Kidney epithelial cell (primary cell): ENCODE measurements at regions not wholly inside any gene's neighbourhood (a gene's known extent, or its start where the extent isn't known, plus 50 kb on each side); places are given as distances from the start of the nearest gene placed in this dataset.

Experiments used
- DNase-seq: peaks from one replicate; pipeline ENCODE4 v3.0.0-alpha.2; 2010; ENCODE audit warnings: low read depth
- H3K27me3 ChIP-seq: 2 replicates; pipeline ENCODE4 v1.6.0; 2011; ENCODE audit warnings: low read length; ENCODE audit not compliant: control insufficient read depth, insufficient read depth
- H3K36me3 ChIP-seq: 2 replicates; pipeline ENCODE4 v1.5.1; 2011; ENCODE audit warnings: low read length; ENCODE audit not compliant: control insufficient read depth, insufficient read depth
- H3K4me3 ChIP-seq: 2 replicates; pipeline ENCODE4 v1.5.1; 2011; ENCODE audit warnings: low read depth, mild to moderate bottlenecking, control low read depth, low read length
- TF ChIP-seq, protein P1 (sequence below): IDR thresholded peaks from 2 replicates; pipeline ENCODE4 v1.5.1; 2011; ENCODE audit warnings: mild to moderate bottlenecking, moderate library complexity, low read length, control low read depth, inconsistent platforms; ENCODE audit not compliant: insufficient read depth, poor library complexity, severe bottlenecking

DNA sequence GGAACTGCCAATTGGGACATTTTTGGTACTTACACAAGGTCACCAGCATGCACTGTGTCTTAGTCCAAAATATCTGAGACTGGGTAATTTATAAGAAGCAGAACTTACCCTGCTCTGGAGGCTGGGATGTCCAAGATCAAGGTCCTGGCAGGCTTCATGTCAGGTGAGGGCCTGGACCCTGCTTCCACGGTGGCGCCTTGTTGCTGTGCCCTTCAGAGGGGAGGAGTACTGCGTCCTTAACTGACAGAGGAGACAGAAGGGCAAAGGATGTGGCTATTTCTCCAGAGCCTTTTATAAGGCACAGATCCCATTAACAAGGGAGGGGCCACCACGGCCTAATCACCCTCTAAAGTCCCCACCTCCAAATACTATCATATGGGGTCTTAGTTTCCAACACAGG is 178.9 kb downstream of the C16orf95 start:
- Histone ChIP-seq H3K27me3 (peaks cover 3% of the 10 kb centered on the region), H3K36me3 (no peaks in the 10 kb centered on the region), H3K4me3 (no peak overlapping the region)
- TF ChIP-seq, protein P1, sequence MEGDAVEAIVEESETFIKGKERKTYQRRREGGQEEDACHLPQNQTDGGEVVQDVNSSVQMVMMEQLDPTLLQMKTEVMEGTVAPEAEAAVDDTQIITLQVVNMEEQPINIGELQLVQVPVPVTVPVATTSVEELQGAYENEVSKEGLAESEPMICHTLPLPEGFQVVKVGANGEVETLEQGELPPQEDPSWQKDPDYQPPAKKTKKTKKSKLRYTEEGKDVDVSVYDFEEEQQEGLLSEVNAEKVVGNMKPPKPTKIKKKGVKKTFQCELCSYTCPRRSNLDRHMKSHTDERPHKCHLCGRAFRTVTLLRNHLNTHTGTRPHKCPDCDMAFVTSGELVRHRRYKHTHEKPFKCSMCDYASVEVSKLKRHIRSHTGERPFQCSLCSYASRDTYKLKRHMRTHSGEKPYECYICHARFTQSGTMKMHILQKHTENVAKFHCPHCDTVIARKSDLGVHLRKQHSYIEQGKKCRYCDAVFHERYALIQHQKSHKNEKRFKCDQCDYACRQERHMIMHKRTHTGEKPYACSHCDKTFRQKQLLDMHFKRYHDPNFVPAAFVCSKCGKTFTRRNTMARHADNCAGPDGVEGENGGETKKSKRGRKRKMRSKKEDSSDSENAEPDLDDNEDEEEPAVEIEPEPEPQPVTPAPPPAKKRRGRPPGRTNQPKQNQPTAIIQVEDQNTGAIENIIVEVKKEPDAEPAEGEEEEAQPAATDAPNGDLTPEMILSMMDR = no peak
- no peak for DNase-seq

GRCh38 chr16:87138738-87139267 is 178.4 kb downstream of the C16orf95 start:
- TF ChIP-seq, protein P1 = no peak
- H3K27me3 ChIP-seq = peaks cover 3% of the 10 kb centered on the region
- DNase-seq = no peak

DNA sequence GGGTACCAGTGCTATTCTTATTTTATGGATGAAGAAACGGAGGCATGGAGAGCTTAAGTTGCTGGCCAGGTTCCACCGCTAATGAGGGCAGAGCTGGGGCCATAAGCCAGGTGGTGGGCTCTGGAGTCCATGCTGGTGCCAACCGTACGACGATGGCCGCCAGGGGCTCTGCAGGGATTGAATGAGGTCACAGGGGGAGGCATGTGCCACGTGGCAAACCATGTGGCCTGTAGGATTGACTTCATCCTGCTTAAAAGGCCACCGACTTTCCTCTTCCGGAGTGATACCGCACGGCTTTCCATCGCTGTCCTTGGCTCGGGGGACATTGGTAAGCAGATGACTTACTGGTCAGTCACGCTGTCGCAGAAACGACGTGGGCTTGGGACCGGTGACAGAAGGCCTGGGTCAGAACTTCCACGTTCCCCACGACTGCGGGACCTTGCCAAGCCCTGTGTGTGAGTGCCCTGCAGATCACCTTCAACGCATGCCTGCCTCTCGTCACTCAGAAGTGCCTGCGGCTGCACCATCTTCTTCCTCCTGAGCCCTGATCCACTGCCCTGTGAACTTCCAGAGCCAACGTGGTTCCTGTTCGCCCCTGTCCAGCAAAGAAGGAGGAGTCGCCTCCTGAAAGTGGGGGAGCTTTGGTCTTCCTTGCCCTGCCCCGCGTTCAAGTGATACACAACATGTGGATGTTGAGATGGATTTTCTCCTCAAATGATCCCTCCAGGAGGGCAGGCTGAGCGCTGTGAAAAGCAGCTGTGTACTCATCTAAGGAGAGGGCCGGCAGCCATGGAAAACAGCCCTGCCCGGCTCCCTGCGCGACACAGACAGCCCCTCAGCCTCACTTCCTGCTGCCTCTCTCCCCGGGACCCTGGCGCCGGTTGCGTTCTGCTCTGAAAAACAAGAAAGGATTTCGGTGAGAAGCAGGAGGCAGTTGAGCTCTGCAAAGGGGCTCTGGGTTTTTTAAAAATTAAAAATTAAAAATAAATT is 176.7 kb downstream of the C16orf95 start:
- H3K36me3 ChIP-seq = no peaks in the 10 kb centered on the region
- peaks cover 3% of the 10 kb centered on the region for H3K27me3 ChIP-seq
- H3K4me3 ChIP-seq = no peak overlapping the region
- no peak for DNase-seq
- TF ChIP-seq, protein P1 = no peak

More at GRCh38 chr16:87138738-87139267, 178.4 kb downstream of the C16orf95 start:
- no peak overlapping the region for H3K4me3 ChIP-seq
- no peaks in the 10 kb centered on the region for H3K36me3 ChIP-seq

GRCh38 chr16:87141402-87141801 is 175.8 kb downstream of the C16orf95 start:
- TF ChIP-seq, protein P1 = no peak

DNA sequence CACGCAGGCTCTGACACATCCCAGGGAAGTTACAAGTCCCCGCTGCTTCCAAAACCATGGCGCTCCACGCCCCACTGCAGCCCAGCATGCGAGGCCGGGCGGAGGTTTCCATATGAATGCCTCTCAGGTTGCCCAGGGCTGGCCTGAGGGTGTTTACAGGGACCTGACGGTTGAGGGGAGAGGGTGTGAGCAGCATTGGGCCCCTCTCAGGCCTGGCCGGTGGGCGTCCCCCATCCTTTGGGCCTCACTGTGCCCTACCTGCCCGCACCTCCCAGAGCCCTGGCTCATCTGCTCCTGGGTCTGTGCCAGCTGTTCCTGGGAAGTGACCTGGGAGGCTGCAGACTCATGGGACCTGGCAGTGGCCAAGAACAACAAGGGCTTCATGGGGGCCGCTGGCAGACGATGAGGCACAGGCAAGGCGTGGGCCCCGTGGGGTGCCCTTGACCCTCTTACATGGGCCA is 173.5 kb downstream of the C16orf95 start:
- Histone ChIP-seq H3K4me3 (no peak overlapping the region), H3K36me3 (no peaks in the 10 kb centered on the region), H3K27me3 (peaks cover 3% of the 10 kb centered on the region)
- TF ChIP-seq, protein P1 = no peak
- DNase-seq = no peak

More at GRCh38 chr16:87141402-87141801, 175.8 kb downstream of the C16orf95 start:
- Histone ChIP-seq H3K36me3 (no peaks in the 10 kb centered on the region), H3K4me3 (no peak overlapping the region), H3K27me3 (peaks cover 3% of the 10 kb centered on the region)
- no peak for DNase-seq

DNA sequence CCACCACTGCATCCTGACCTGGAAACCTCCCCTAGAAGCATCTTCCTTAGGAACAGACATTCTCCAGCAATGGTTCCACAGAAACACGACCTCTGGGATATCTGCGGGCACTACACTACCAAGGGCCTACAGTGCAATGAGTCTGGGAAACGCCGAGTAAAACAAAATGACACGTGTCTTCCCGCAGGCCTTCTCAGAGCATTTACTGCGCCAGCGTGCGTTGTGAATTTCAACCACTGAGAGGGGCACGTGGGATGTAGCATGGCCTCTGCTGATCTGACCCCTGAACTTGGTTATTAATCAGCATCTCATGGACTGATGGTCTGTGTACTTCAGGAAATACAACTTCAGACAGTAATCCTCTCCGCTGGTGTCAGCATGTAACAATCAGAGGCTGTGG is 173.0 kb downstream of the C16orf95 start:
- H3K36me3 ChIP-seq = no peaks in the 10 kb centered on the region
- TF ChIP-seq, protein P1 = no peak
- H3K27me3 ChIP-seq = peaks cover 3% of the 10 kb centered on the region
- DNase-seq = no peak
- no peak overlapping the region for H3K4me3 ChIP-seq
